SK-N-SH (cell line): ENCODE measurements at regions not wholly inside any gene's neighbourhood (a gene's known extent, or its start where the extent isn't known, plus 50 kb on each side); places are given as distances from the start of the nearest gene placed in this dataset.

Source experiments
- CTCF ChIA-PET: fragments of 300-600, 350-600 bp; formaldehyde crosslinking; extraction: SDS; loops from one replicate; lab custom pipeline; 2021; lab: Yijun Ruan, JAX
- POLR2A ChIA-PET: fragments of 350-600 bp; sonication (Branson Sonifier 250); formaldehyde crosslinking; extraction: SDS; loops from one replicate; lab custom pipeline; 2020; ENCODE audit warnings: antibody characterized with exemption, inconsistent platforms; lab: Yijun Ruan, JAX
- DNase-seq: peaks from one replicate; pipeline ENCODE4 v3.0.0; 2012
- H2AFZ ChIP-seq: fragments of 200-600 bp; sonication (generic); 2 replicates; pipeline ENCODE4 v1.8.1; 2016; ENCODE audit warnings: antibody characterized with exemption, mild to moderate bottlenecking, low read depth
- H3F3A ChIP-seq: fragments of 200-600 bp; sonication (generic); replicated peaks from 2 replicates; pipeline ENCODE3; 2016; ENCODE audit warnings: antibody characterized with exemption, mild to moderate bottlenecking; ENCODE audit not compliant: insufficient read depth
- H3K27ac ChIP-seq, 2 experiments: fragments of 200-500 bp in 1 of 2; fragments of 200-600 bp in 1 of 2; sonication (Bioruptor generic) in 1 of 2; sonication (generic), shearing (Covaris generic) in 1 of 2; 2 replicates each; pipeline versions ENCODE4 v1.5.1 to v1.6.1; 2014 to 2016; ENCODE audit warnings: low read depth in 2 of 2, inconsistent platforms in 1 of 2, low read length in 1 of 2, mild to moderate bottlenecking in 1 of 2, mixed read lengths in 1 of 2
- H3K27me3 ChIP-seq: fragments of 200-600 bp; sonication (generic), shearing (Covaris generic); 2 replicates; pipeline ENCODE4 v1.6.1; 2016; ENCODE audit warnings: mixed run types; ENCODE audit not compliant: insufficient read depth
- H3K36me3 ChIP-seq, 2 experiments: fragments of 200-500 bp in 1 of 2; fragments of 200-600 bp in 1 of 2; sonication (Bioruptor generic) in 1 of 2; sonication (generic) in 1 of 2; replicated peaks in 1 of 2; 2 replicates each; pipeline versions ENCODE3 to v1.5.1; 2014 to 2016; ENCODE audit warnings: low read length in 1 of 2, mild to moderate bottlenecking in 1 of 2; ENCODE audit not compliant: insufficient read depth in 2 of 2, control insufficient read depth in 1 of 2
- H3K4me1 ChIP-seq, 2 experiments: fragments of 200-500 bp in 1 of 2; fragments of 200-600 bp in 1 of 2; sonication (Bioruptor generic) in 1 of 2; sonication (generic), shearing (Covaris generic) in 1 of 2; 2 replicates each; pipeline versions ENCODE4 v1.5.1 to v1.6.1; 2014 to 2016; ENCODE audit warnings: low read depth in 1 of 2, low read length in 1 of 2, mixed run types in 1 of 2; ENCODE audit not compliant: insufficient read depth in 2 of 2, control insufficient read depth in 1 of 2
- H3K4me2 ChIP-seq: fragments of 200-600 bp; sonication (generic), shearing (Covaris generic); 2 replicates; pipeline ENCODE4 v1.6.1; 2017; ENCODE audit warnings: mixed run types
- H3K4me3 ChIP-seq, 2 experiments: fragments of 200-500 bp in 1 of 2; fragments of 200-600 bp in 1 of 2; sonication (Bioruptor generic) in 1 of 2; sonication (generic), shearing (Covaris generic) in 1 of 2; 2 replicates each; pipeline versions ENCODE4 v1.5.1 to v1.8.1; 2014 to 2016; ENCODE audit warnings: low read depth in 2 of 2, inconsistent platforms in 1 of 2, low read length in 1 of 2, mild to moderate bottlenecking in 1 of 2, mixed read lengths in 1 of 2, moderate library complexity in 1 of 2
- H3K79me2 ChIP-seq: fragments of 200-600 bp; sonication (generic); 2 replicates; pipeline ENCODE4 v1.8.1; 2017; ENCODE audit warnings: mild to moderate bottlenecking; ENCODE audit not compliant: insufficient read depth
- H3K9ac ChIP-seq: fragments of 200-600 bp; sonication (generic); 2 replicates; pipeline ENCODE4 v1.6.1; 2017; ENCODE audit warnings: mixed run types
- H3K9me2 ChIP-seq: fragments of 200-600 bp; sonication (generic); 2 replicates; pipeline ENCODE4 v1.6.1; 2017; ENCODE audit warnings: mixed run types
- H3K9me3 ChIP-seq: fragments of 200-600 bp; sonication (generic); 2 replicates; pipeline ENCODE4 v1.6.1; 2017; ENCODE audit warnings: mixed run types, mild to moderate bottlenecking, moderate library complexity
- H4K20me1 ChIP-seq: fragments of 200-600 bp; sonication (generic); 2 replicates; pipeline ENCODE4 v1.6.1; 2017; ENCODE audit warnings: mild to moderate bottlenecking, mixed run types; ENCODE audit not compliant: insufficient read depth
- CHD2 ChIP-seq: fragments of 150-350 bp; IDR thresholded peaks from 2 replicates; pipeline ENCODE4 v1.6.1; 2018; ENCODE audit warnings: low read length; ENCODE audit not compliant: partially characterized antibody
- EZH2phosphoT487 ChIP-seq: fragments of 200-600 bp; sonication (generic); IDR thresholded peaks from 2 replicates; pipeline ENCODE4 v1.6.1; 2017; ENCODE audit warnings: low read depth, mixed run types, mild to moderate bottlenecking, antibody characterized with exemption, moderate library complexity, borderline replicate concordance
- MEF2A ChIP-seq: IDR thresholded peaks from 2 replicates; pipeline ENCODE4 v1.4.0; 2012; ENCODE audit warnings: low read depth, borderline replicate concordance
- MXI1 ChIP-seq: IDR thresholded peaks from 2 replicates; pipeline ENCODE4 v1.6.1; 2012; ENCODE audit warnings: mild to moderate bottlenecking, low read depth, low read length, improper control_type of control experiment
- PBX3 ChIP-seq: IDR thresholded peaks from 2 replicates; pipeline ENCODE4; 2012
- RAD21 ChIP-seq: IDR thresholded peaks from 2 replicates; pipeline ENCODE4 v1.6.1; 2012; ENCODE audit warnings: mild to moderate bottlenecking, low read length
- REST ChIP-seq: IDR thresholded peaks from 2 replicates; pipeline ENCODE4 v1.6.1; 2012; ENCODE audit warnings: mild to moderate bottlenecking, low read depth, low read length, moderate library complexity
- SMC3 ChIP-seq: IDR thresholded peaks from 2 replicates; pipeline ENCODE4 v1.6.1; 2012; ENCODE audit warnings: low read depth, low read length, improper control_type of control experiment
- TCF12 ChIP-seq: IDR thresholded peaks from 2 replicates; pipeline ENCODE4 v1.4.0; 2012
- USF2 ChIP-seq: fragments of 150-350 bp; IDR thresholded peaks from 2 replicates; pipeline ENCODE4 v1.6.1; 2017; ENCODE audit warnings: antibody characterized with exemption, low read length, low read depth, borderline replicate concordance
- WGBS: methylation state at CpG from one replicate; pipeline ENCODE4 v1.1.6; 2017; ENCODE audit warnings: low lambda C conversion rate; 5-methylcytosine and 5-hydroxymethylcytosine counted together
- TF ChIP-seq, protein P1 (sequence below): IDR thresholded peaks from 2 replicates; pipeline ENCODE4 v1.4.0; 2012; ENCODE audit warnings: low read depth, borderline replicate concordance

GRCh38 chr2:39604866-39605265 lies 60.9 kb upstream of the TMEM178A start (continued):
- TF ChIP-seq, protein P1, sequence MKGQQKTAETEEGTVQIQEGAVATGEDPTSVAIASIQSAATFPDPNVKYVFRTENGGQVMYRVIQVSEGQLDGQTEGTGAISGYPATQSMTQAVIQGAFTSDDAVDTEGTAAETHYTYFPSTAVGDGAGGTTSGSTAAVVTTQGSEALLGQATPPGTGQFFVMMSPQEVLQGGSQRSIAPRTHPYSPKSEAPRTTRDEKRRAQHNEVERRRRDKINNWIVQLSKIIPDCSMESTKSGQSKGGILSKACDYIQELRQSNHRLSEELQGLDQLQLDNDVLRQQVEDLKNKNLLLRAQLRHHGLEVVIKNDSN, result no peak
- TF ChIP-seq TCF12, result no peak

DNA sequence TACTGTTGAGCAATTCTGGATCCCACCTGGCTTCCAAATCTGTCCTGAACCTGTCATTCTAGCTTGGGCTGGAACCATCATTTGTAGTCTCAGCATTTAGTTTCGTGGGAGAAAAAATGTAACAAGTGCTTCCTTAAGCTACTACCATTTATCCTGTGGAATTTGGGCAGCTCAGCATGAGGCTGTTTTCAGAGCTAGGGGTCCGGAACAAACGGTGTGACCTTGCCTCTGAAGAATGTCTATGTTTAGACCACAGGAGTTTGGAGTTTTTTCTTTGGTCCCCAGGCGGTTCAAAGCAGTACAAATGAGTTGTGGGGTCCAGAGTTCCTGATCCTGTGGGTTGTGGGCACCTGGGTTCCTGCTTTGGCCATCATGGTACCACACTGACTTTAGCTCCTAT lies 59.1 kb upstream of the TMEM178A start:
- WGBS, result 39% methylated on average over 4 of the region's 4 CpGs
- H4K20me1 ChIP-seq, result no peaks in the 10 kb centered on the region
- H3K79me2 ChIP-seq, result no peaks in the 10 kb centered on the region
- no peaks in the 10 kb centered on the region for H3K36me3 ChIP-seq
- TF ChIP-seq CHD2 (no peak), PBX3 (no peak), USF2 (no peak), MEF2A (no peak), SMC3 (no peak)
- H2AFZ ChIP-seq, result no peak overlapping the region
- no peak for DNase-seq
- H3K4me3 ChIP-seq, result no peak overlapping the region
- no peak overlapping the region for H3K9ac ChIP-seq
- ChIA-PET POLR2A (no interaction called here), CTCF (interaction anchor here (0.9 kb wide), 1 partner anchor 13 kb away, joined by 4 read pairs; no protein-coding TSS in a partner anchor)
- no peaks in the 10 kb centered on the region for H3K9me3 ChIP-seq
- no peaks in the 10 kb centered on the region for H3K9me2 ChIP-seq
- H3K4me2 ChIP-seq, result no peak overlapping the region
- no peak overlapping the region for H3K27ac ChIP-seq
- H3F3A ChIP-seq, result no peaks in the 10 kb centered on the region
- H3K4me1 ChIP-seq, result no peaks in the 10 kb centered on the region
- no peaks in the 10 kb centered on the region; the same call in 1 of the 2 replicates for H3K27me3 ChIP-seq

DNA sequence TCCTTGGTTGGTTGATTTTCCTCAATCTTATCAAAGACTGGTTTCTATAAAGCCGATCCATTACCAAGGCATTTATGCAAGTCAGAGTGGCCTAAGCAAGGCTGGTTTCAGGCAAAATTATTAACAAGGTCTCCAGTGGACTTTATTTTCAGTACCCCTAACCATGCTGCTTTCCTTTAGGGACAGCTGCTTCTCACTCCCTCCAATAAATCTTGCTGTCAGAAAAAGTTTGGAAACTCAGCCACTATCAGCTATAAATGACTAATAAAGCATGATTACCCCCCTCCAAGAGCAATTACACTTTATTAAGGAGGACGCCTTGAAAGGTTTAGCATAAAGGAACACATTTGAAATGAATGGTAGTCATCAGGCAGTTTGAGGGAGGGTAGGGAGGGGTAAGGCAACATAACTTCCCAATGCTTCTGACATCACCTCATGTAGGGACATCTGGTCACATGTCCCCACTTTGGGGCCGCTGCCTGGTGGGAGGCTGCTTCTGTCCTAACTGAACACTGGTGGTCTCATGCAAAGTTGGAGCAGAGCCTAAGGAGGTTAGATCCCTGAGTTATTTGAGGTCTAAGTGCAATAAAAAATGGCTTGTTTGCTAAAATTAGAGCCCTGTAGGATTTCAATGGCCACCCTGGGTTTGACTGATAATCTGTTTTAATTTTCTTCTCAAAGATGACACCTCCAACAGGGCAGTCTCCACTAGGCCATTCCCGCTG lies 58.0 kb upstream of the TMEM178A start:
- Histone ChIP-seq H2AFZ (no peak overlapping the region), H3K9me3 (no peaks in the 10 kb centered on the region), H3K9ac (no peak overlapping the region), H3K27me3 (no peaks in the 10 kb centered on the region; the same call in 1 of the 2 replicates), H3K36me3 (no peaks in the 10 kb centered on the region), H3K4me1 (no peaks in the 10 kb centered on the region), H3K4me2 (no peak overlapping the region), H3K9me2 (no peaks in the 10 kb centered on the region), H3K27ac (no peak overlapping the region), H3F3A (no peaks in the 10 kb centered on the region), H3K79me2 (no peaks in the 10 kb centered on the region), H4K20me1 (no peaks in the 10 kb centered on the region), H3K4me3 (no peak overlapping the region)
- no peak for TF ChIP-seq REST
- TF ChIP-seq RAD21, result no peak
- TF ChIP-seq MXI1, result no peak
- TF ChIP-seq, protein P1, result no peak
- TF ChIP-seq USF2, result no peak
- no peak for TF ChIP-seq EZH2phosphoT487
- WGBS, result 81% methylated on average over 4 of the region's 4 CpGs
- ChIA-PET POLR2A (no interaction called here), CTCF (interaction anchor here (0.6 kb wide), 1 partner anchor 13 kb away, joined by 3 read pairs; no protein-coding TSS in a partner anchor)
- no peak for DNase-seq
